T-helper 1 cell (primary cell): ENCODE measurements at regions not wholly inside any gene's neighbourhood (a gene's known extent, or its start where the extent isn't known, plus 50 kb on each side); places are given as distances from the start of the nearest gene placed in this dataset.

Experiments used
- DNase-seq, 5 donors: peaks; one replicate each; pipeline ENCODE4 v3.0.0-alpha.2; 2012 to 2020

- DNase-seq = no peak
Measured at GRCh38 chr5:82330530-82331270, 52.5 kb upstream of the RPS23 start.

- no peak for DNase-seq
Measured at GRCh38 chr5:82329393-82329792, 51.2 kb upstream of the RPS23 start.
